GM19023 (cell line): ENCODE measurements at regions not wholly inside any gene's neighbourhood (a gene's known extent, or its start where the extent isn't known, plus 50 kb on each side); places are given as distances from the start of the nearest gene placed in this dataset.

ENCODE experiments used
- ATAC-seq: cut with Tn5 transposase; IDR thresholded peaks from one replicate; pipeline ENCODE4 v1.9.1; 2021; ENCODE audit warnings: mild to moderate bottlenecking, moderate library complexity; ENCODE audit not compliant: unreplicated experiment

DNA sequence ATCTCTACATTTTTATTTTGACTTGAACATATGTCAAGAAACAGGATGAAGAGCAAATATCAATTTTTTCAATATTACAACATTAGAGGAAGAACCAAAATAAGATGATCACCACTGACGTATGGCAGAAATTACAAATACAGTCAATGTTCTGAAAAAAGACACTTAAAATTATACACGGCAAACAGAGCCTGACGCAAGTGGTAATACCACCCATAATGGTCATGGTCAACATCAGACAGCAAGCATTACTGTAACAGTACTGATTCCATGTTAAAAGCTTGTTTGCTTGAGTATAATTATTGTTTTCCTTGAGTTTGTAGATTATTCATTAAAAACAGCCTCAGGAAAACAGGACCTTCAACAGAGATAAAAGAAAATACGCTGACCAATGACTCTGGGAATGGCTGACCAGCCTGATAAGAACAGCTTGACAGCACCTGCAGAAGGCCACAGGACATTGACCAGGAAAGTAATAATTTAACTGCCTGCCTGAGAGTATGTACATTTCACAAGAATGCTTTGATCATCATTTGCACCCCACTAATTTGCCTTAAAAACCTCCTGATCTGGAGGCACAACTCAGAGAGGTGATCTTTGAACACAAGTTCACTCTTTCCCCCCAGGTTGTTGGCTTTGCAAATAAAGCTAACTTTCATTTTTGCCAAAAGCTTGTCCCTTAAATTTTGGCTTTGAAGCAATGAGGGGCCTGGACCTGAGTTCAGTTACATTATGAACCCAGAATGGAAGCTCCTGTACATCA is 187.3 kb downstream of the IPO8 start:
- no peak for ATAC-seq

DNA sequence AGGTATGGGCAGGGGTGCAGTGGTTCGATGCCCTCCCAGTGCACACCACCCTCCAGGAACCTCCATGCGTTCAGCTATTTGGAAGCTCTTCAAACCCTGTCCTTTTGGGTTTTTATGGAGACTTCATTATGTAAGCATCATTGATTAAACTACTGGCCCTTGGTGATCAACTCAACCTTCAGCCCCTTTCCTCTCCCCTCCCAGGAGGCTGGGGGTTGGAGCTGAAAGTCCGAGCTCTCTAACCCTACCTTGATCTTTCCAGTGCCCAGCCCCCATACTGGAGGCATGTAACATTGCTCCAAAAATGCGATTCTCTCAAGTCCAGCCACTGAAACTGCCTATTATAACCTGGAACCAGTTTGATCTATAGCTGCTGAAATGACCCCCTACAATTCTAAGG is 188.1 kb downstream of the IPO8 start:
- no peak for ATAC-seq

DNA sequence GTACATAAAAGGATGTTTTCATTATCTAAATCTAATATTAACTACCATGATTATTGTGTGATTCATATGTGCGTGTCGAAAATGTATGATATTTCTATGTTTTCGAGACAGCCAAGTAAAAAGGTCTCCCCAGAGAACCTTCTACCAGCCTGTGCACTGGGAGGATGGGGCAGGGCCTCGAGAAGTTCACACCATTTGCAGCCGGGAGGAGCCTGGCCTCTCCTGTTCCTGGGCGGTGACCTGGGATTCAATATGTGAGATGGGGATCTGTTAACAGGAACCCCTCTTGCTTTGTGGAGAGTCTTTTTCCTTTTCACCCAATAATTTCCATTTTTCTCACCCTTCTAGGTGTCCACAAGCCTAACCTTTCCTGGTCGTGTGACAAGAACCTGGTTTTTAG is 189.3 kb downstream of the IPO8 start:
- ATAC-seq = no peak

DNA sequence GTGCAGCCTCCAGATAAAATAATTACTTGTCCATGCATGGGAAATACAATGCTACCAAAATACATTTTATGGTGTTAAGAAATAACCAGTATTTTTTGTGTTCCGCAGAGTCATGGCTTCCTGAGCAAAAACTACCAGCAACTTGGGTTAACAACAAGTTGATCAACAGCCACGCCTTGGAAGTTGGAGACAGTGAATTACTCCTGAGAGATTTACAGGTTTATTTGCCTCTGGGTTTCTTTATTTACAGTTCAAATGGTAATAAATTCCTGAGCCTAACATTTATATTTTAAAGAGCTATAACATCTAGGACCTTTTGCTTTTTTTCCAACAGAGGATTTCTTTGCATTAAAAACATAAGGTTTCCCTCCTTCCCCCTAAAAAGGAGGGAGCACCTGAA is 194.0 kb downstream of the IPO8 start:
- ATAC-seq = no peak

DNA sequence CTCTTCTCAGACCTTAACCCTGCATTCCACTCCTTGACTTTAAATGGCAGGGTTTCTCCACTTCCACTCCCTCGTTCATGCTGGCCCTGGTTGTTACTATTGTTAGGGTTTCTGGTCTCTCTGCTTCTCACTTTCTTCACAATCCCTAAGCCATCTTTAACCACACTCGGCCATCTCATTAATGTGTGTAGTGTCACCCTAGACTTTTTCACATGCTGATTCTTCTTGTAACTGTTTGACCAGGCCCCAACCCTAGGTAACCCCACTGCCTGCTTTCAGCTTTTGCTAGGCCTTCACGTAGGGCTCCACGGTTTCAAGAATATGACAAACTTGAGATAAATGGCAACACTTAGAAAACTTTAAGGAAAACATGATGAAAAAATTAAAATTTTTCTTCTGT is 195.1 kb downstream of the IPO8 start:
- ATAC-seq = no peak

DNA sequence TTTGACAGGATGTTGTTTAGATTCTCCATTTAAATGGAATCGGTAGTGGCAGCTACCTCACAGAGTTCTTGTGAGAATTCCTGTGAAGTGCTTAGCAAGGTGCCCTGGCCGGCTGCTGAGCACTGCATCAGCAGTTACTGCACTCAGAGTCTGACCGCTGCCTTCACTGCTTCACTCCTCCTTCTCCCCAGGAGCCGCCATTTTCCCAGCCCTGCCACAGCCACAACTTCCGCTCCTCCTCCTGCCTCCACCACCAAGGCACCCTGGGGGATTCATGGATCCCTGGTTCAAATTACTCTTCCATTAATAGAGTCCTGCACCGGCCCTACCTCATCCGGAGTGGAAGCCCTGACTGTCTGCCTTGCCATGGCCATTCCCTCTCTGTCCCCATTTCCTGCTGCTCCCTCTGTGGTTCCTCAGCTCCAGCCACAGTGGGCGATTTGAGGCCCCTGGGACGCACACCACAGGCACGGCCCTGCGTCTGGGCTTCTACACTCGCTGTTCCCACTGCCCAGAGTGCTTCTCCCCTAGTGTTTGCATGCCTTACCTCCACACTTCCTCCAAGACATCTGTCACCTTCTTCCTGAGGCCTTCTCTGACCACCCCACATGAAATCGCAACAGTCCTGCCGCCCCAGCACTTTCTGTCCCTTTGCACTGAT is 210.3 kb downstream of the IPO8 start:
- no peak for ATAC-seq

DNA sequence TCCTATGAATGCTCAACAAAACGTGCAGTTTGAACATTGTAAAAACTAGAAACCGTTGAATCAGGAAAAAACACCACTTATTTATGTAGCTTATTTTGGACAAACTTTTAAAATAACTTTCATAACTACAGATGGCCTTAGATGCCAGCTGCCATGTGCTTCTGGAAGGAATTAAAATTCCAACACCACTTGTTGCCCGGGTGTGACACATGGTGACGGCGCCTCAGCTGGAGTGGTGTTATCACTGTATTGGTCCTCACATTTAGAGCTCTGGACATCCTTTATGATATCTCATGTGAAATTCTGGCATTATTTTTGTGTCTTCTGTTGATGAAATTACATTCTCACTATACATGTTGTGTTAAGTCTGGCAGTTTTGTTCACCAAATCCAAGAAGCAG is 211.0 kb downstream of the IPO8 start:
- ATAC-seq = no peak

DNA sequence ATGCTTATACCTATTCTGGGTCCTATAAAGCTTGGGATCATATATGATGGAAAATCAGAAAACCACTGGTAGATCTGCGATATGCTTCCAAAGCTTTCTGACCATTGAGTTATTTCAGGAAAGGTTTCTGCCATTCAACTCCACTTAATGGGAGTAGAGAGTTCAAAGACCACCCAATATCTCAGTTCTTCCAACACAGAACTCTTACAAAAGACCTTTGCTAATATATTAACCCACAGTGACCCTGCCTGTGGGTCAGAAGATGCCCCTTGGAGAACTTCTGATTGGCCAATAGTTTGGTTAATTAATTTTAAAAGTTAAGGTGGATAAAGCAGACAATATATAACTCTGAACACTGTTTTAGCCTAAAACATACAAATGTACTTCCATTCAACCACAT is 213.0 kb downstream of the IPO8 start:
- no peak for ATAC-seq

DNA sequence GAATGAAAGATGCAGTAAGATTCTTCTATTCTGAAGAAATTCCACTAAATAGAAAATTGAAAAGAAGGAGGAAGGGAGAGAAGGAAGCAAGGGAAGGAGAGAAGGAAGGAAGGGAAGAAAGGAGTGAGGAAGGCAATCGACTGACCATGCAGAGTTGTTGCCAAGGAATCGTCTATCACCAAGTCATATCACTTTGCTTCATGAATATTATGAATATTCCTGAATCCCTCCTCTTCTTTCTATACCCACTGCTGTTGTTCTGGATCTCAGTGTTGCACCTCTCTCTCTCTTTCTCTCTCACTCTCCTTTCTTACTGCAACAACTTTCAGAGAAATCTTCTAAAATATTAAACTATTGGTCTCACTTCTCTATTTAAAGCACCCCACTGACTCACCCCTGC is 222.4 kb downstream of the IPO8 start:
- no peak for ATAC-seq

DNA sequence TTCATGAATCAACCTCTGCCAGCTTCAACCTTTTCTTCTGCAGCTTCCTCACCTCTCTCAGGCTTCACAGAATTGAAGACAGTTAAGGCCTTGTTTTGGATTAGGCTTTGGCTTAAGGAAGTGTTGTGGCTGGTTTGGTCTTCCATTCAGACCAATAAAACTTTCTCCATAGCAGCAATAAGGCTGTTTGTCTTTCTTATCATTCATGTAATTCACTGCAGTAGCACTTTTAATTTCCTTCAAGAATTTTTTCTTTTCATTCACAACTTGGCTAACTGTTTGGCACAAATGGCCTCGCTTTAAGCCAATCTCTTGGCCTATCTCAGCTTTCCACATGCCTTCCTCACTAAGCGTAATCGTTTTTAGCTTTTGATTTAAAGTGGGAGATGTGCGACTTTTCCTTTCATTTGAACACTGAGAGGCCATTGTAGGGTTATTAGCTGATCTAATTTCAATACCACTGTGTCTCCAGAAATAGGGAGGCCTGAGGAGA is 229.5 kb downstream of the IPO8 start:
- no peak for ATAC-seq

DNA sequence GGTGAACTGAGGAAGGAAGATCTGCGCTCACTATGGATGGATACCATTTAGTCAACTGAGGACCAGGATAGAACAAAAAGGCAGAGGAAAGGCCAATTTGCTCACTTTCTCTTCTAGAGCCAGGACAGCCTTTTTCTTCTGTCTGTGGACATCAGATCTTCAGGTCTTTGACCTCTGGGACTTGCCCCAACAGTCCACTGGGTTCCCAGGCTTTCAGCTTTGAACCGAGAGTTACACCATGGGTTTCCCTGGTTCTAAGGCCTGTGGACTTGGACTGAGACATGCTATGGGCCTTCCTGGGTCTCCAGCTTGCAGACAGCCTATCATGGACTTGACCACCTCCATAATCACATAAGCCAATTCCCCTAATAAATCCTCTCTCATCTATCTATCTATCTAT is 232.0 kb downstream of the IPO8 start:
- ATAC-seq = no peak

DNA sequence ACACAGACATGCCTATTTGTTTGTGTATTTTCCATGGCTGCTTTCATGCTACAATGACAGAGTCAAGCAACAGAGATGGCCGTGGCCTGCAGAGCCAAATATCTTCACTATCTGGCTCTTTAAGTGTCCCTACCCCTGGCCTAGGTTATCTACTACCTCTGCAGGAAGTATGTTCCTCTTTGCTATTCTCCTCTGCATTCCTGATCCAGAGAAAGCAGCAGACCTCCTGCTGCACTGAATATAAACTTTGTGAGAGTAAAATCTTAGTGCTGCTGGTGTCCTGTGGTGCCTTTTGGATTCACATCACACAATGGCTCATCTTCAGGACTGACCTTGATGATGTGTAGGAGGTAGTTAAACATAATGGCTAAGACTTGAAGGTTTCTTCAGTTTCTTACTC is 233.4 kb downstream of the IPO8 start:
- no peak for ATAC-seq

DNA sequence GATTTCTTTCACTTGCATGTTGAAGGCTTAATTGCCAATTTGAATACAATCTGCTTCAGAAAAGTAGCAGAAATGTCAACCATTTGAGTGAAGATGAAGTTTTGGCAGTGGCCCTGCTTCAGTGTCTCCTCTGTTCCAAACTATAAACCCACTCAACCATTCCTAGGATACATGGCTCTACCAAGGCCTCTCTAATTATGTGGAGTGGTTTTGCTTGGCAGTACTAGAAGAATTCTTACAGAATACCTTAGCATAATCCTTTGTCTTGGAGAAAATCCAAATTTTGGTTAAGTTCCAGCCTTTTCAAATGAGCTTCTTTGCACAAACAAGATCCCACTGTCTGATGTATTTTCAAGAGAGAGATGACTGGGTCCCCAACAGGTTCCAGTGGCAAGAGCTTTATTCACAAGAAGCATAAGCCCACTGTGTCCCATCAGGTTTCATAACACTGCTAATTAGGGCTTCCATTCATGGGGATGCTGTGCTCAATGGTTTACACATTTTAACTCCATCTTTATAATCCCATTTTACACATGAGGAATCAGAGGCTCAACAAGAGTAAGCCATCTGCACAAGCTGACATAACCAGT is 234.5 kb downstream of the IPO8 start:
- ATAC-seq = no peak

DNA sequence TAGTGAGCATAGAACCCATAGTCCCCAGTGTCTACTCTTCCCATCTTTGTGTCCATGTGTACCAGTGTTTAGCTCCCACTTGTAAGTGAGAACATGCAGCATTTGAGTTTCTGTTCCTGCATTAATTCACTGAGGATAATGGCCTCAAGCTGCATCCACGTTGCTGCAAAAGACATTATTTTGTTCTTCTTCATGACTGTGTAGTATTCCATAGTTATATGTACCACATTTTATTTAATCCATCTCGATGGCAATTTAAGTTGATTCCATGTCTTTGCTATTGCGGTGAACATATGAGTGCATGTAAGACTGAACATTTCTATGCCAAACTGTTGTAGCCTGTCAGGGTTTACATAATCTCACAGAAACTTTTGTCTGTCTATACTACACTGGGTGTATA is 237.2 kb downstream of the IPO8 start:
- no peak for ATAC-seq

DNA sequence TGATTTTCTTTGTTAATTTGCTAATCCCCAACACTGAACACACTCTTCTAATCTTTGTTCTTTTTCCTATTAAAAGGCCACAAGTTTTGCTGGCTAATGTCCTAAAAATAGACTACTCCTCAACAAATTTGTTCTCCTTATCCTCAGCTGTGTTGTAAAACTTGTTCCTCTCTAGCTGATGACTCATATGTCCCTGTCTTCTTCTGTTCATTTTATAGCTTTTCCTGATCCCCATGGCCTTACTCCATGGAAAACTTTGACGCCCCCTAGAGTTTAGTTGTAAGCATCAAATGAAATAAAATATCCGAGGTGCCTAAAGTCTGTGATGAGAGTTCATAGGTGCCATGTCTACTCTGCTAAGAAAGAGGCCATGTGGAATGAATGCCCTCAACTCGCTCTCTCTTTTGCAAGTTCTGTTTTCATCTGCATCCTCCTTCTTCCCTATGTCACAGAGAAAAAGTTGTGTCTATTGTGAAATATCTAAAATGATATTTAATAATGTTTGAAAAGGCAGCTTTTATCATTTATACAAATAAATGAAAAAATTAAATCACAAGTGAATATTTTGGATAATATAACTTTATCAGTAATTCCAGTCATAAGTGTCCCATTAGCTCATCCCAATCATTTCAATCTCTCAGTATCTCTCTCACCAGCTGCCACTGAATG is 237.9 kb downstream of the IPO8 start:
- no peak for ATAC-seq

DNA sequence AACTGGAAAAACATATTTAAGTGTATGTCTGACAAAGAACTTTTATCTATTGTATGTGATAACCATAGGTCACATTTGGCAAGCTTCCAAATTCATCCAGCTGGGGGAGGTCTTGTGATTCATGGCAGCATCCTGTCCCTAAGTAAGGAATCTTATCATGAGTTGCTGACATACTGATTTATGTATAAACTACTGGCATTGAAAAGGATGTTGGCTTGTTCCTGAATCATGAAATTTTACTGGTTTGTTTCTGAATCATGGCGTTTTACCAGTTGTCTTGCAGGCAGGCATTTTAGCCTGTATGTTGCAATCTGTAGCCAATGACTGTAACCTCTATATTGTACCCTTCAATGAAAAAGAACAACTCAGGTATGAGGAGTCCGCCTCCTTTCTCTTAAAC is 244.8 kb downstream of the IPO8 start:
- ATAC-seq = no peak

DNA sequence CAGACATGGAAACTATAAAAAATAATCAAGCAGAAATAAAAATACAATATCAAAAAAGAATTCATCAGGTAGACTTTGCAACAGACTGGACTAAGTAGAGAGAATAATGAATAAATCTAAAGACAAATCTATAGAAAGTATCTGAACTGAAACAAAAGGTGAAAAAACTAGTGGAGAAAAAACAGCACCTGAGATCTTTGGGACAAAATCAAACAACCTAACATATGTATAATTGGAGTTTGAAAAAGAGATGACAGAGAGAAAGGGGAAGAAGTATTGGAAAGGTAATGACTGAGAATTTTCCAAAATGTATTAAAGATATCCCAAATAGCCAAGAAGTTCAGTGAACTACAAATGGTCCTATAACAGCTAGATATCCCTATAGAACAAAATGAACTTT is 245.4 kb downstream of the IPO8 start:
- ATAC-seq = no peak

DNA sequence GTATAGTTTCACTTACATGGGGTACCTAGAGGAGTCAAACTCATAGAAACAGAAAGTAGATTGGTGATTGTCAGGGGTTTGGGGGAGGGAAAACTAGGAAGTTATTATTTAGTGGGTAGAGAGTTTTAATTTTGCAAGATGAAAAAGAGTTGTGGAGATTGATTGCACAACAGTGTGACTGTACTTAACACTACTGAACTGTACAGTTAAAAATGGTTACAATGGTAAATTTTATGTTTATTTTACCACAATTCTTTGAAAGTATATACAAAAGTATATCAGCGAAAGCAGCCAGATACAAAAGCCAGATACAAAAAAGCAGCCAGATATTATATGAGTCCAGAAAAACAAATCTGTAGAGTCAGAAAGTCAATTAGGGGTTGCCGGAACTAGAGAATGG is 247.6 kb downstream of the IPO8 start:
- no peak for ATAC-seq

DNA sequence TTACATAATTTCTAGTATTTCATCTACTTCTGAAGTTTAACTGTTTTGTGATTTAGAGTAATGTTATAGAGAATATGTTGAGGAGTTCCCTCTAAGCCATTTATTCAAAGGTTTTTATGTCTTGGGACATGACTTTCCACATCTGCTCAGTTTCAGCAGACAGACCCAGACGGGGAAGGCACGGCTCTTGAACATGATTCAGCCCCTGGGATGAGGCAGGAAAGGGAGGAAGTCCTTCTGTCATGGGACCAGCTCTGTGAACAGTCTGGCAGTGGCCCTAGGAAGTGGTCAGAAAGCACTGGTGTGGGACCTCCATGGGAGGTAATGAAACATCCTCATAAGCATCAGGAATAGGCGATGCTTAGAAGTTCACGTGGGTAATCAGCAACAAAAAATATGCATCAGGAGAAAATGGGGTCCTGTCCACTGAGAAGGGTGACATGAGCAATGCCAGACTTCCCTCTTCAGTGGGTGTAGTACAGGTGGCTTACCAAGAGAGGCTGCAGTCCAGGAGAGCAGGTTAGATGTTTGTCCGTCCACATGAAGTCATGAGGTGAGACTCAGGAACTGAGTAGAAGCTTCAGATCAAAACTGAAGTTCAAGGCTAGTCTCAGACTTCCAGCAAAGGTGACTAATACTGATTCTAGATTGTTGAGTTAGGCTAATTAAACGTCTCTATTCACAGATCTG is 248.5 kb downstream of the IPO8 start:
- no peak for ATAC-seq

DNA sequence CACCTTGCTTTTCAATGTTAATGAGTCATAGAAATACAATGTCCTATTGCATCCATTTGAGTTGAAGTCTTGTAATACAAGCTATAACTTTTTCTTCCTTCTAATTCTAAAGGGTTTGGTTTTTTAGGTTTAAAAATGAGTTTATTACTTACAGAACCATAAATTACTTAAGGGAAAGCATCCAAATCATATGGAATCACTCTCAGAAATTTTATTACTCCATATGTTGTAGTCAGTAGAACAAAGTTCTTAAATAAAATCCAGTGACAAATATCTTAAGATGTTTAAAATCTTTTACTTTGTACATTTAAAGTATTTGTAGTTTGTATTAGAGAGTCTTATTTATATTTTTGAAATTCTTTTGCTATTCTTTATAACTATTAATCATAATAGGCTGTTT is 253.2 kb downstream of the IPO8 start:
- ATAC-seq = no peak
